ENCODE measurements at regions not wholly inside any gene's neighbourhood (a gene's known extent, or its start where the extent isn't known, plus 50 kb on each side); places are given as distances from the start of the nearest gene placed in this dataset.

DNA sequence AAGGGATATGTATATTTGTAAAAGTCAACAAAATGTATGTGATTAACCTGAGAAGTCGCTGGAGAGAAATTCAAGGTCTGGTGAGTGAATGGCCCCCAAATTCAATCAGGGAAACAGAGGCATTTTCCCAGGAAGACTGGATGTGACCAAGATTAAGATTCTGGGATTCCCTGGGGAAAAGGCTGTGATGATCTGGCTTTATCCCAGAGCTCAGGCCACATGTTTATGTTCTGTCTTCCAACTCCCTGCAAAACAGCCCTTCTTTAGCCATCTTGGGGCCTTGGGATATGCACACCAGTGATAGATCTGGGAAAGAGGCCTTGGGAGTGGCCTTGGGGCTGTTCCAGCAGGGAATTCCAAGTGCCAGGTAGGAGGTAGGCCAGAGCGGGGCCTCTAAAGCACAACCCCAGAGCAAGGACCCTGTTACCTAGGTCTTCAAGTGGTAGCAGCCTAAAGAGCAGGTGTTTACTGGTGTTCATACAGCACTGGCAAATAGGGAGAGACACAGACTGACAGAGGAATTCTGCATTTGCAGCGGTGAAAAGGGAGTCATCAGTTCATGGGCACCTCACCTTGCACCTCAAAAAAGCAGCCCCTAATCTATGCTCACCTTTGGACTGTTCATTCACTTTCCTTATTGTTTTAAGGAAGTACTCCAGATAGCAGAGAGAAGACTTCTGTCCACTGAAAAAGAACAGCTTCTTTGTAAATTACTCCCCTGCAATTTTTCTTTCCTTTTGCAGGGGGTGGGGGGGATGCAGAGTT lies 312.4 kb downstream of the BUD13 start:
- Histone ChIP-seq H3K9me3 (no peaks in the 10 kb centered on the region), H3K36me3 (ENCODE audit: low read depth) (no peaks in the 10 kb centered on the region), H3K4me1 (ENCODE audit: low read depth) (peaks cover 9% of the 10 kb centered on the region), H3K4me3 (no peak overlapping the region)
- peak; percentile 63 for ATAC-seq
- TF ChIP-seq, protein P1, sequence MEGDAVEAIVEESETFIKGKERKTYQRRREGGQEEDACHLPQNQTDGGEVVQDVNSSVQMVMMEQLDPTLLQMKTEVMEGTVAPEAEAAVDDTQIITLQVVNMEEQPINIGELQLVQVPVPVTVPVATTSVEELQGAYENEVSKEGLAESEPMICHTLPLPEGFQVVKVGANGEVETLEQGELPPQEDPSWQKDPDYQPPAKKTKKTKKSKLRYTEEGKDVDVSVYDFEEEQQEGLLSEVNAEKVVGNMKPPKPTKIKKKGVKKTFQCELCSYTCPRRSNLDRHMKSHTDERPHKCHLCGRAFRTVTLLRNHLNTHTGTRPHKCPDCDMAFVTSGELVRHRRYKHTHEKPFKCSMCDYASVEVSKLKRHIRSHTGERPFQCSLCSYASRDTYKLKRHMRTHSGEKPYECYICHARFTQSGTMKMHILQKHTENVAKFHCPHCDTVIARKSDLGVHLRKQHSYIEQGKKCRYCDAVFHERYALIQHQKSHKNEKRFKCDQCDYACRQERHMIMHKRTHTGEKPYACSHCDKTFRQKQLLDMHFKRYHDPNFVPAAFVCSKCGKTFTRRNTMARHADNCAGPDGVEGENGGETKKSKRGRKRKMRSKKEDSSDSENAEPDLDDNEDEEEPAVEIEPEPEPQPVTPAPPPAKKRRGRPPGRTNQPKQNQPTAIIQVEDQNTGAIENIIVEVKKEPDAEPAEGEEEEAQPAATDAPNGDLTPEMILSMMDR (IDR thresholded peaks at IDR 0.05) = no peak
- peak in 2 of 3 donors; percentile 47 to 48 for DNase-seq
- intact Hi-C loops (cut with DNase I, micrococcal nuclease) = no loop called here

DNA sequence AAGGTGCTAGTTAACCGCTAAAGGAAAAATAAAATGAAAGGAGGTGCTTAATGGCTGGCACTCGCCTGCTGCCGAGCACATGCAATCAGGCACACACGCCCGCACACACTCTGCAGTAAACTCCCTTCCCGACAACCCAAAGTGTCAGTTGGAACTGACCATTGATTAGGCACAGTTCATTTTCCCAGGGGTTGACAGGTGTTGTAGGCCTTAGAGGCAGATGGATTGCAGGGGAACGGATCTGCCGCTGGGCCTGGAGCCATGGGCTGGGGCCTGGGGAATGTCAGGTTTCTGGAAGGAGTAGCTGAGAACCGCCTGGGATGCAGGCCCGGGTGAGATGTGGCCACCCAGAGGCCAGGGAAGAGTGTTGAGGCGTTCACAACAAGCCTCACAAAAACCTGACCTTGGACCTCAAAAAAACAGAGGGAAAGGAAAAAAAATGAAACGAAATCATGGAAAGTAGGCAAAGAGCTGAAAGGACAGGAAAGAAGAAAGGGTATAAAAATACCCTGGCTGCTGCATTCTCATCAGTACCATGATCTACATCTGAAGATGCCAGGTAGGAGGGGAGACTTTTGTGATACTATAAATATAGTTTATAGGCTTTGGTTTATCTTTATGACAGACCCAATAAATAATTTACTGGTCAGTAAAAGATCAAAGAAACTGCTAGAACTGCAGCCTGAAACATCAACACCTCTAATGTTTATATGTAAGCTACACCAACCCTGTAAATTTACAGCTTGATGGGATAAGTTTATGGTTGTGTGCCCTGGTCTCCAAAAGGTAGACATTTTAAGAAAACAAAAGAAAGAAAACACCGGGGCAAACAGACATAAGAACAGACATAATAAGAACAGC lies 313.4 kb downstream of the BUD13 start:
- intact Hi-C loops (cut with DNase I, micrococcal nuclease) = no loop called here
- DNase-seq (peak in 2 of 3 donors; percentile 18 to 37), ATAC-seq (peak; percentile 67)
- no peaks in the 10 kb centered on the region for H3K36me3 ChIP-seq (ENCODE audit: low read depth)
- H3K4me3 ChIP-seq = no peak overlapping the region
- H3K9me3 ChIP-seq = no peaks in the 10 kb centered on the region
- TF ChIP-seq, protein P1 (IDR thresholded peaks at IDR 0.05) = no peak
- peaks cover 9% of the 10 kb centered on the region for H3K4me1 ChIP-seq (ENCODE audit: low read depth)

DNA sequence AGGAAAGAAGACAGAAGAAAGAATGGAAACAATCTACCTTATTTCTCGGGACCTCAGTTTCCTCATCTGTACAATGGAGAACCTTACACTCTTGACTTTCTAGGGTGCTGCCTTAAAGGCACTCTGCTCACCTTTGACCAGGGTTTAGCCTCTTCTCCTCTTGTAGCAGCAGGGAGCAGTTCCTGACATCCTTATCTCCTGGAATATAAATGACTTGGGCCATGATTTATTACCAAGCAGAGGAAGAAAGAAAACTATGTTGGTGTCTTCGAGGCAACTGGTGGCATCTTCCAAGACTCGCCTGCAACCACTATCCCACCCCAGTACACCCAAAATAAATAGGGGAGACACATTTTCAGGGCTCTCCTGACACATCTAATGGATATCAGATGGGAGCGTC lies 314.2 kb downstream of the BUD13 start:
- ATAC-seq (no peak), DNase-seq (no peak)
- no peaks in the 10 kb centered on the region for H3K36me3 ChIP-seq (ENCODE audit: low read depth)
- no peak overlapping the region for H3K4me3 ChIP-seq
- H3K9me3 ChIP-seq = no peaks in the 10 kb centered on the region
- H3K4me1 ChIP-seq (ENCODE audit: low read depth) = peaks cover 9% of the 10 kb centered on the region
- intact Hi-C loops (cut with DNase I, micrococcal nuclease) = no loop called here
- TF ChIP-seq, protein P1 (IDR thresholded peaks at IDR 0.05) = no peak

DNA sequence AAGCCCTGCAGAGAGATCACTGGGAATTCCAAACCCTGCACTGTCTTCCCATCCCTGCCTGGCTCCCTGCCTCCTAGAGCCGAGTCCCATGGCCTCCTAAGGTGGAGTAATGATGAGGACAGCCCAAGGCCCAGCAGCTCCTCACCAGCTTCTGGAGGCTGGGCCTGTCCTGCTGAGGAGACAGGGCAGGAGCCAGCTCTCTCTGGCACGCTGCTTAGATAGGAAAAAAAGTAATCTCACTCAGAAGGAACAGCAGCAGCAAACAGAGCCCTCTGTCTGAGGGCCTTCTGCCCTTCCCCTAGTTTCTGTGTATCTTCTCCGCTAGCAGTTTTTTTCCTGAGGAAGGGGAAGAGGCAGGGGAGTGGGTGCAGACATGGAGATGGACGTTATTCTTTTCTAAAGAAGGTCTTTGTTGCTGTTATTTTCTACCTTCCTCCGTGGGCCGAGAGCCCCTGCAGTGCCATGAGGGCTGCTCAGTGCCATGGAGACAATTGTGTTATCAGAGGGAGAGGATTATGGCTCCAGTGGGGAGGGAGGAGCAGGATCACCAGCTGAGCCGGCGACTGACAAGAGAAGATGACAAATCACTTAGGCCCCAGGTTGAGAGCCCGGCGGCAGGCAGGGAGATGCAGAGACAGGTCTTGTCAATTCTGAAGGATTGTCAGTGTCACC lies 315.3 kb downstream of the BUD13 start:
- TF ChIP-seq, protein P1 (IDR thresholded peaks at IDR 0.05) = no peak
- Histone ChIP-seq H3K36me3 (ENCODE audit: low read depth) (no peaks in the 10 kb centered on the region), H3K4me3 (no peak overlapping the region), H3K9me3 (no peaks in the 10 kb centered on the region), H3K4me1 (ENCODE audit: low read depth) (peaks cover 9% of the 10 kb centered on the region)
- no peak for ATAC-seq
- intact Hi-C loops (cut with DNase I, micrococcal nuclease) = no loop called here
- no peak for DNase-seq

DNA sequence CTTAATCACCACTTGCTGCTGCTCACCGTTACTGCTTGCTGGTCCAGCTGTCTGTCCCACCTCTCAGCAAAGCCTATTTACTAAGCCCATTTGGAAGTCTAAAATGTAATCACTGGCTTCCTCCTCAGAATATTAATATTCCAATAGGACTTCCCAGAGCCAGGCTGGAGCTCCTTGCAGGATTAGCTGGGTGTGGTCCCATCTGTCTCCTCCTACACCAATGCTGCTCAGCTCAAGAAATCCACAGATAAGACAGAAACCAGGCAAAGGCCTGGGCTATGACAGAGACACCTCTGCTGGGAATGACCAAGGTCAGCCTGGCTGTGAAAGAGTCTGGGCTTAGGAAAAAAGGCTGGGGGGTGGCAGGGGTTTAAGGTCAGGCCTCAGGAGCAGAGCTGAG lies 317.8 kb downstream of the BUD13 start:
- intact Hi-C loops (cut with DNase I, micrococcal nuclease) = loop anchor here in 1 of 2 donors (2.0 kb wide), 1 partner anchor 44 kb away; no protein-coding TSS in a partner anchor
- H3K36me3 ChIP-seq (ENCODE audit: low read depth) = no peaks in the 10 kb centered on the region
- H3K4me1 ChIP-seq (ENCODE audit: low read depth) = no peaks in the 10 kb centered on the region
- DNase-seq = no peak
- no peak overlapping the region for H3K4me3 ChIP-seq
- no peaks in the 10 kb centered on the region for H3K9me3 ChIP-seq
- no peak for ATAC-seq
- TF ChIP-seq, protein P1 (IDR thresholded peaks at IDR 0.05) = no peak
